CD4-positive, alpha-beta T cell treated with Interleukin-4 for 1 hour (primary cell): ENCODE measurements at regions not wholly inside any gene's neighbourhood (a gene's known extent, or its start where the extent isn't known, plus 50 kb on each side); places are given as distances from the start of the nearest gene placed in this dataset.
"Not testable (repeated sequence)": the region's sequence is repeated elsewhere in the genome, so short reads cannot be mapped to it uniquely, and the experiment has no call there.

Experiments
- DNase-seq, 2 donors: peaks; one replicate each; pipeline ENCODE4 v3.0.0-alpha.2; 2020 to 2022

DNA sequence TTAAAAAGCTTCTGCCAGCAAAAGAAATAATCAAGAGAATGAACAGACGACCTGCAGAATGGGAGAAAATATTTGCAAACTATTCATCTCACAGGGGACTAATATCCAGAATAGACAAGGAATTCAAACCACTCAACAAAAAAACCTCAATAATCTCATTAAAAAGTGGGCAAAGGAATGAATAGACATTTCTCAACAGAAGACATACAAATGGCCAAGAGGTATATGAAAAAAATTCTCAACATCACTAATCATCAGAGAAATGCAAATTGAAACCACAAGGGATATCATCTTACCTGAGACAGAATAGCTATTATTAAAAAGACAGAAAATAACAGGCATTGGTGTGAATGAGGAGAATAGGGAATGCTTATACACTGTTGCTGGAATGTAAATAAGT lies 270.0 kb downstream of the DACT1 start:
- DNase-seq: no peak

DNA sequence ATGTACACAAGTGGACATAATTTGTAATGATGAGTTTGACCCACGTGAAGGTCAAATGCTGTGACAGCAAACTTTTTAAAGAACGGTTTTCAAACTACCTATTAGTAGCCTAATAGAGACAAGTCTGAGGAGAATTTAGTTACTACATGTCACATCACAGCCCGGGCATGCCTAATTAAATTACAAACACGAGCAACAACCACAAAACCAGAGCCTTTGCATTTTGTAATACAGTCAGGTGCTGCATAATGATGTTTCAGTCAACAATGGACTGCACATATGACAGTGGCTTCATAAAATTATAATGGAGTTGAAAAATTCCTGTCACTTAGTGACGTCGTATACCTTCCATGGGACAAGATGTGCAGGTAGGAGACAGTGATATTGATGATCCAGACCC lies 274.5 kb downstream of the DACT1 start:
- DNase-seq: no peak

DNA sequence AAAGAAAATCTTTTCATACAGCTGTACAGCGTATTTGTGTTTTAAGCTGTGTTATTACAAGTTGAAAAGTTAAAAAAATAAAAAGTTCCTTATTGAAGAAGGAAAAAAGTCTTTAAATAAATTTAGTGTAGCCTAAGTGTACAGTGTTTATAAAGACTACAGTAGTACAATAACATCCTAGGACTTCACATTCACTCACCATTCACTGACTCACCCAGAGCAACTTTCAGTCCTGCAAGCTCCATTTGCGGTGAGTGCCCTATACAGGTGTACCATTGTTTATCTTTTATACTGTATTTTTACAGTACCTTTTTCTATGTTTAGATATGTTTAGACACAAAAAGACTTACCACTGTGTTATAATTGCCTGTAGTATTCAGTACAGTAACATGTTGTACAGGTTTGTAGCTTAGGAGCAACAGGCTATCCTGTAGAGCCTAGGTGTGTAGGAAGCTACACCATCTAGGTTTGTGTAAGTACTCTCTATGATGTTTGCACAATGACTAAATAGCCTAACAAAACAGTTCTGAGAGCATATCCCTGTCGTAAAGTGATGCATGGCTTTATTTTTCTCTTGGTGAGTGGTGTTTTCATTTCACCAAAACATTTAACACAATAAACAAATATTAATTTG lies 275.2 kb downstream of the DACT1 start:
- DNase-seq: no peak

DNA sequence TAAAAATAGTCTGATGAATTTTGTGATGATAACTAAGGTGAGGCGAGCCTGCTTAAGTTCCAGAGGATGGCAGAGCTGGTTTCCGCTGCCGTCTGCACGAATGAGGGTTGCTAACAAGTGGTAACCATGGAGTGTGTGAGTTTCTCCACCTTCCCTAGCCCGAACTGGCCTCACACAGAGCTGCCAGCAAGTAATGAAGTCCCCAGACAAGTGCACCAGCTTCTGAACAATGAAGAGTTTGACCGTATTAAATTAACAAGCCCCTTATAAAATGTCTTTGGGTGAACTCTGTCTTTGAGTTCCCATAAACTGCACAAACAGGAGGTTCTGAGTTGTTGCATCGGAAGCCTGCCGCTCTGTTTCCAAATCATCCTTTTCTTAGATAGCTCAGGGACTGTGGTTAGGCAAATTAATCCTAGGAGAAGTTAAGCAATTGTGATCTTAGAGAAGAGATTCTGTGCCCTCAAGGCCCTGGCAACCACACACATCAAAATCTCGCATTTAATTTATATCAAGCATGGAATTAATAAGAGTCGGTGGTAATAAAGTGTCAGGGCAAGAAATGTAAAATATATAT lies 274.1 kb upstream of the DAAM1 start:
- DNase-seq: no peak

DNA sequence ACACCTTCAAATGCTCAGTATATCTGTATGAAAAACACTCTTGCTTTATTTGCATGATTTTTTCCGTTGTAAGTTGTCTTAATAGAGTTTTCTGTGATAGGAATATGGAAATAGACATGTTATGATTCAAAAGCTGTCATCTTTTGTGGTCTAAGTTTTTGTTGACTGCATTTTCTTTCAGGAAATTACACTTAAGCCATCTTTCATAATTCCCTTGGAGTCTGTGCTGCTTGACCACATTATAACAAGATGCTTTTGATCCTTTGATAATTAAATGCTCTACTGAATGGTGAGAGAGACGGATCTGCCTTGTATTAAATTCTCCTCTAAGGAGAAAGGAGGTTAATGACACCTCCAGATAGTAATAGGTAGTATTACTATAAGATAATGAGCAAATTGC lies 272.8 kb upstream of the DAAM1 start:
- no peak for DNase-seq

DNA sequence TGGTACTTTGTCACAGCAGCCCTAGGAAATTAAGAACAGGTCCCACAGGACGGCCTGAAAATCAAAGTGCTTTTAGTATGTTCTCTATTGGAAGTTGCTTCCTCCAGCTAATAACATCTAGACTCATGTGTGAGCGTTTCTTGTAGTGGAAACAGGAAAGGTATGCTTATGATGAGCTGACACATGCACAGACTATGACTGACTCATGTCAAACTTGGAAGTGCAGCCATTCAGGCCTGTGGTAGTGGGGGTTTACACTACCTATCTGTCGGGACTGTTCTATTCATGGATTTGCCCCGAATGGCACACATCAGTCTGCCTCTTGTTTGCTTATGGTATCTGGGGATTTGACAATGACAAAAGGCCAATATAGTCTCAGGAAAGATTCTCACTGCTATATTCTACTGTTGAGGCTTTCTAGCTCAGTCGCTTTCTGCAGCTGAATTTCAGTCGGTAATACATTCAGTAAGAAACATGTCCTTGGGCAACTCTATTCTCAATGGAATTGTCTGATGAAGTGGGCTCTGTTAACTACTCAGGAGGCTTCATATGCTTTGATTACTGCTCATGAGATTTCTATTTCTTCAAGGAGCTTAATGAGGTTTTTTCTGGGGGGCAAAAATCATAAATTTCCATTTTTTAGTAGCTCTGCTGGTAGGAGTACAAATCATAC lies 270.3 kb upstream of the DAAM1 start:
- no peak for DNase-seq

DNA sequence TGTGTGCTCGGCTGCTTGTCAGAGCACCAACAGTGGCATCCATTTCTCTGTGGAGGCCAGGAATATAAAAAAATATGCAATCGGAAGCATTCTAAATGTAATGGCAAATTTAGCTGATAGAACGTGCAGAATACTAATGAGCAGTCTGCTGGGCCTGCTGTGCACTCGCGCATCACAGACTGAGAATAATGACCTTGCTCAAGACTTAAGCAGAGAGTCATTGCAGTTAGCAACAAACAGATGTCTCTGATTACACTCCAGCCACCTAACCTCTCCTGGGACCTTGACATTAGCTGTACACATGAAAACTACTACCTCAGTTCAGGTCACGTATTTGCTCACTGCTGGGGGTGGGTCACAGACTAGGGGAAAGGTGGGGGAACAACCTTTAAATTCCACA lies 269.2 kb upstream of the DAAM1 start:
- no peak for DNase-seq

DNA sequence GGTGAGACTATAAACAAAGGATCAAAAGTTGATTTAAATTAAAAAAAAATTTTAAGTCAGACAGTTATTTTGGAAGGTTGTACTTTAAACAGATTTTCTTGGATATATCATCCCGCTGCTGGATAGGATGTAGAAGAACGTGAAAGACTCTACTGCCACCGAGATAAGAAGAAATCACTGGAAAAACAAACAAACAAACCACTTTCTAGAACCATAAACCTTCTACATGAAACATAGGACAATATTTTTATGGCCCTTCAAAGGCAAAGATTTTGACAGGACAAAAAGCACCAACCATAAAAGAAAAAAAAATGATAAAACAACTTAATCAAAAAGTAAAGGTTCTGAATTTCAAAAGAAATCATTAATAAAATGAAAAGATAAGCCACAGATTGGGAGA lies 268.2 kb upstream of the DAAM1 start:
- DNase-seq: no peak

DNA sequence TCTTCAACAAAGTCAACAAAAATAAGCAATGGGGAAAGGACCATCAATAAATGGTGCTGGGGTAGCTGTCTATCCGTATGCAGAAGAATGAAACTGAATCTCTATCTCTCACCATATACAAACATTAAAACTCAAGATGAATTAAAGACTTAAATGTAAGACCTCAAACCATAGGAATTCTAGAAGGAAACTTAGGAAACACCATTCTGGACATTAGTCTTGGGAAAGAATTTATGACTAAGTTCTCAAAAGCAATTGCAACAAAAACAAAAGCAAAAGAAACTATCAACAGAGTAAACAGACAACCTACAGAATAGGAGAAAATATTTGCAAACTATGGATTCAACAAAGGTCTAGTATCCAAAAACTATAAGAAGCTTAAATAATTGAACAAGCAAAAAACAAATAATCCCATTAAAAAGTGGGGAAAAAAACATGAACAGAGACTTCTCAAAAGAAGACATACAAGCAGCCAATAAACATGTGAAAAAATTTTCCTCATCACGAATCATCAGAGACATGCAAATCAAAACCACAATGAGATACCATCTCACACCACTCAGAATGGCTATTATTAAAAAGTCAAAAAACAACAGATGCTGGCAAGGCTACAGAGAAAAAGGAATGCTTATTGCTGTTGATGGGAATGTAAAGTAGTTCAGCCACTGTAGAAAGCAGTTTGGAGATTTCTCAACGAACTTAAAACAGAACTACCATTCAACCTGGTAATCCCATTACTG lies 266.1 kb upstream of the DAAM1 start:
- not testable (repeated sequence) for DNase-seq

DNA sequence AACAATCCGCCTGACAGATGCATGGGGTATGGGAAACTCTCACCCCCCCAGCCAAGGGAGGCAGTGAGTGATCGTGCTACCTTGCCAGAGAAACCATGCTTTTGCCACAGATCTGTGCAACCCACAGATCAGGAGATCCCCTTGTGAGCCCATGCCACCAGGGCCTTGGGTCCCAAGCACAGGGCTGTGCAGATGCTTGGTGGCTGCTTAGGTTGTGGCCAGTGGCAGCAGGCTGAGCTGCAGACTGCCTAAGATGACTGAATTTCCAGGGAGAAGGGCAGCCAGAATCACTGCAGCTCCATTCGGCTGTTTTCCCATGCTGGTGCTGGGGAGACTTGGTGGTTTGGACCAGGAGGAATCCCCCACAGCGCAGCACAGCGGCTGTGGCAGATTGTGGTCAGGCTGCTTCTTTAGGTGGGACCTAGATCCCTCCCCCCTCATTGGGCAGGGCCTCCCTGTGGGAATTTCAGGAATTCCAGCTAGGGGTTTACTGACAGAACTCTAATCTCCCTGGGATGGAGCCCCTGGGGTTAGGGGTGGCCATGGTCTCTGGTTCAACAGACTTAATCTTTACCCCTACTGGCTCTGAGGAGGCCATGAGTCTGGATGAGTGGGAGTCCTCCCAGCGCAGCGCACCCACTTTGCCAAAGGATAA lies 264.6 kb upstream of the DAAM1 start:
- no peak for DNase-seq

DNA sequence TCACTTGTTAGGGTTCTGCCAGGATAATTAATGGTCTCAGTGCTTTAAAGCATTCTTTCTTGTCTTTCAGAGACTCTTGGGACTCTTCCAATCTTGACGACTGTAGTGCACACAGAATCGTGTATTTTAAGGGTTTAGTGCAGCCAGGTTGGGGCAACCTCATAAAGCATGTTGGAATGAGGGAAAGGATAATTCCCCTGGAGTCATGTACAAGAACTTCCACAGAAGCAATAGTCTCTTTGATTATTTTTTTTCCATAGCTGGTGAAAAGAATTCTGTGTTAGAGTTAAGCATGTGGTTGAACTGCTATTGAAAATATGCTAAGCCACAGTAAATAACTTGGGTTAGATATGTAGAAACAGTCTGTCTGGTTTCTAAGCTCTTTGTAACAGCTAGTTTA lies 246.8 kb upstream of the DAAM1 start:
- no peak for DNase-seq

DNA sequence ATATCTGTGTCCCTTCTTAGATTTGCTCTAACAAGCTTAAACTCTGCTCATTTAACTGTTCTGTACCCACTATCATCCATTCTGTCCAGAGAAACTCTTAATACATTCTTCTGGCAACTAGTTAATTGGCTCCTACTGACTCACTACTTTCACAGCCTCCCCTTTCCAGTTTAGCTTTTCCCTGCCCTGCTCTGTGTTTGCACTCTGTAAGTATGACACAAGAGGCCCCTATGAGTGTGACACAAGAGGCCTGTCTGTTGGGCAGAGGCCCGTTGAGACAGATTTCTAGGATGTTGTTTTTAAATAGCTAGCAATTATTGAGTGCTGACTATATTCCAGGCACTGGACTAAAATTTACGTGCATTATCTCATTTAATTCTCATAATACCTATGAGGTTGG lies 246.0 kb upstream of the DAAM1 start:
- no peak for DNase-seq

DNA sequence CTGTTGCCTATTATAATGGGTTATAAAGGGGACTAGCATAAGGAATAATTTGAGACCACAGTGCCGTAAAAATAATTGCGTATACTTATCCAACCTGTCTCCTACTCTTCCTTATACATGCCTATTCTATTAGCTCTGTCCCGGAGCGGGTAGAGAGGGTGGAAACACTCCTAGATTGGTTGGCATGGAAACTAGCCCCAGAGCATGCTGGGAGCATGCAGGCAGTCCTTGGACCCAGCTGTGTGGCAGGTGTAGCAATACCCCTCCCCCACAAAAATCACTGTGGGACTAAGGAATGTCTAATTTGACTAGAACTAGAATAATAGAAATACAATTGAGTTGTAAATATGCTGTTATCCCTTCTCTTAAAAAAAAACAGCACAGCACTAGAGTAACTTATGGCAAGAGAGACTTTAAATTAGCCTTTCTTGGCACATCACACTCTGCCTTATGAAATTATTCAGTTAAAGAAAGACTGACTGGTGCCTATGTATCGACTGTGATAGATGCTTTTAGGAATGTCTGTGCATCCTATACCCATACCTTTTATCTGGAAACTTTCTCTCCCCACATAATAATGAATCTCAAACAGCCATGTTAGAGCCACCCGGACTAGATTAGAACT lies 244.0 kb upstream of the DAAM1 start:
- DNase-seq: no peak

DNA sequence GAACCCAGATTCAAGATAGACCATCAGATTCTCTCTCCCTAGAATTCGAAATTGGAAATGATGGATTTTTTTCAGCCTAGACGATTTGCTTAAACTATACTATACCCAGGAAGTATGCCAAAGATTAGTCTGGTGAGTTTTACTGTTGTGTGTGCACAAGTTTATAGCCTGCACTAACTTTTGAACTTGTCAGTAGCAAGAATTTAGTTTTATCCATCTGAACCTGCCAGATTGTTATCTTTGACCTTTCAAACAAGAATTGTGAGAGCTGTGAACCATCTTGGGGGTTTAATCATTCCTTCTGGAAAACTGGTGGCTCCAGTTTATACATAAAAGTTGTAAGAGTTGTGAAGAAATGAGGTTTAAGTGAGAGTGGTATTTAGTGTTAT lies 243.5 kb upstream of the DAAM1 start:
- no peak for DNase-seq

DNA sequence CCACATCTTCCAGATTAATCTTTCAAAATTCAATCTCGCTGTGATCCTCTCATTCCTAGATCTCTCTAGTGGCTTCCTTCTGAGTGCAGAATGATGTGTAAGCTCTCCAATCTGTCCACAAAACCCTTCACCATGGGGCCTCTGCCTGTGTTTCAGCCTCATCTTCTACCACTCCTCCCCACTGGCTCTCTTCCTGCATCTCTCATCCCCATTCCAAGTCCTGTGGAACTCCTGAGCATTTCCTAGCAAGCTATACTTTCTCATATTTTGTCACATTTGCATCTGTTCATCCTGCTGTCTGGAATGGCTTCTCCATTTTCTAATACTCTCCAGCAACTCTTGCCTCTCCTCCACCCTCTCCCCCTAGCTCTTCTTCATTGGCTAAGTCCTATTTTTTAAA lies 242.0 kb upstream of the DAAM1 start:
- no peak for DNase-seq

DNA sequence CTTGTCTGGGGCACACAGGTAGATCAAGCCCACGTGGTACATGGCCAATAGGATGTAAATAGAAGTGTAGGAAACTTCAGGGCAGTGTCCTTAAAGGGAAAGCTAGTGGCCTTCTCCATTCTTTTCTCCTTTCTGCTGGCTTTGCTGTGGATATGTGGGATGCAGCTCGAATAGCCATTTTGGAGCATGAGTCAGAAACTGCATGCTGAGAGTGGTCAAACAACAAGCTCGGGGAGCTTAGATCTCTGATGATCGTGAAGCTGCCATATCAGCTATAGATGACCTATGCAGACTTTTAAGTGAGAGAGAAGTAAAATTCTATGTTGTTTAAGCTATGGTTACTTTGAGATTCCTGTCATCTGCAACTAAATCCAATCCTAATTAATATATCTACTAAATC lies 241.3 kb upstream of the DAAM1 start:
- DNase-seq: no peak

DNA sequence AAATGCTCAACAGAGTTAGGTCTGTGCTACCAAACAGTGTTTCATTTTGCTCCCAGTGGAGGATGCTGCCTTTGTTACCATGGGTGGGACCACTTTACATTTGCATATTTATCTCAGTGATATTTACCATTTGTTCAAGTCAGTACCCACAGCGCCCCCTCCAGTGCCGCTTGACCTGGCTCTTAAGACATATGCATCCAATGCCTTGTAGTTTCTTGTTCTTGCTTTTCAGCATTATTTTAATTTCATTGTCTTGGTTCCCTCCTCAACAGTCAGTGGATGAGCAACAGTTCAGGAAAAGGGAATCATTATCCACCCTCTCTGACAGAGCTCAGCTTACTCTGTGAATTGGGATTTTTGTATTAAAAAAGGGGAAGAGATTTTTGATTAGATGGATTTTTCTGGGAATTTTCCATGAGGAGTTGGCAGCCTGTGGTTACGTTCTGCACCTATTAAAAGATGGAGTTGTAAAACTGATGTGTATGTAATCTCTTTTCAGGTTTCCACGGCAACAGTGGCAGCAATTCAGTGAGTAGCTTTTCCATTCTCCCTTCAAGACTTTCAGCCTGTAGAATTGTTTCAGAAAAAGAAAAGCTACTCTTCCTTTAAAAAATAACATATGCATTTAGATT lies 240.5 kb upstream of the DAAM1 start:
- no peak for DNase-seq

DNA sequence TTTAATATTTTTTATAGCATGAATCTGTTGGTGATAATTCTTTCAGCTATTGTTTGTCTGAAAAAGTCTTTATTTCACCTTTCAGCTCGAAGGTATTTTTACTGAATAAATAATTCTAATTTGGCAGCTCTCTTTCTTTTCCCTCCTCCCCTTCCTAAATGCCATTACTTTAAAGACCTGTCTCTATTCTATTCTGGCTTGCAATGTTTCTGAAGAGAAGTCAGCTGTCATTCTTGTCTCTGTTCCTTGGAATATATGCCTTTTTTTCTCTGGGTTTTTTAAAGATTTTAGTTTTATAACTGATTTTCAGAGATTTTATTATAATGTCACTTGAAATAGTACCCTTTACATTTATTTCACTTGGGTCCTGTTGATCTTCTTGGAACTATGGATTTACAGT lies 237.9 kb upstream of the DAAM1 start:
- no peak for DNase-seq

DNA sequence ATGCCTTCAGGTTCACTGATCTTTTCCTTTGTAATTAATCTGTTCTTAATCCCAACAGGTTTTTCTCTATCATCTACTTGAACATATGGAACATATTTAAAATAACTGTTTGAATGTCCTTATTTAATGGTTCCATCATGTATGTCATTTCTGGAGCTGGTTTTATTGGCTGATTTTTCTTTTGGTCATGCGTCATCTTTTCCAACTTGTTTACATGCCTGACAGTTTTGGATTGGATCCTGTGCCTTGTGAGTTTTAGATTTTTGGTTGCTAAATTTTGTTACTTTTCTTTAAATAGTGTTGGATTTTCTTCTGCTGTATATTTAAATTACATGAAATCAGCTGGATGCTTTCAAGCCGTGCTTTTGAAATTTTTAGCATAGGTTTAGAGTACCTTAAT lies 237.3 kb upstream of the DAAM1 start:
- DNase-seq: no peak

DNA sequence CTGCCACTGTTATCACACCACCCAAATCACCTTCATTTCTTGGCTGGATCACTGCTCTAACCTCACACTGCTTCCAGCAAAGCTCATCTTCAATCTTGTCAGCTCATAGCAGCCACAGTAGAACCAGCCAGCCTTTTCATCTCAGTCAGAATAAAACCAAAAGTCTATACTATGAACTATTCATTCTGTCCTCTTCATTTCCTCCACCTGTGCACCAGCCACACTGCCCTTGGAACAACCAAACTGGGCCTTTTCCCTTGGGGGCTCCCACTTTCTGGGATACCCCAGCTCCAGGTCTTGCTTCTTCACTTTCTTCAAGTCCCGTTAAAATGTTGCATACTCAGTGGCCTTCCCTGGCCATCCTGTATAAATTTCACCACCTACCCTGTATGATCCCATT lies 234.4 kb upstream of the DAAM1 start:
- no peak for DNase-seq

DNA sequence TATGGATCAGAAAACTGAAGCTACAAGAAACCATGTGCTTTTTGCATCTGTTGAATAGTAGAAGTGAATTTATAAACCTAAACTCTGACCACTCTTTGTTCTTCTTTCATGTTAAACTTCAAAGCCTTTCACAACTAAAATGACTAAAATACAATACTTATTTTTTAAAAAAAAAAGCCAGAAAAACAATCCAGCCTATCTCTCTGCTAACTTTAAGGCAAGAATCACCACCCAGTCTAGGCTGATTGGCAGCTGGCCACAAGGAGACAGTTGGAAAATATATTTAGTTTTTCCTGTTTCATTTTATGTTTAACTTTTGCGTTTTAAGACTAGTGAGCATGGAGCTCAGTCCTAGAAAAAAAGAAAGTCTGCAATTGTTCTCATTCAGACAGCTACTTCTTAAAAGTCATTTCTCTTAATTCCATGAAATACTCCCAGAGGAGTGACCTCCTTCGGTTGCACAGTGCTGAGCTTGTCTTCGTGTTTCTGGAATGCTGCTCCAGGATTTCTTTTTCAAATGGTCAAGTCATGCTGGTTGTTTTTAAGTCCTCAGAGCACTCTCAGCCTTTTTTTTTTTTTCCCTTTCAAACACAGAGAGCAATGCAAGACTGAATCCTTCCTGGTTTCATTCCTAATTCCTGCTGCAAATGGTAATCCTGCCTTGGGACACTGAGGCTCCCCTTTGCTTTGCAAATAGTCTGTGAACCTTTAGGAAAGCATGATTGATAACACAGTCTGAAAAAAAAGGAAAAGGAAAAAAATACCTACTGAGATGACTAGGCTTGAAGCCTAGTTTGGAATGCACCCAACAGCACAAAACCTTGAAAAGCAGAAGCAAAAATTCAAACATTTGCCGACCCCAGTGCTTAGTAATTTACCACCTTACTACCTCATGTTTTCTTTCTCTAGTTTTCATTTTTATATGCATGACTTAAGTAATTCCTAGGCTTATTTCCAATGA lies 233.3 kb upstream of the DAAM1 start:
- DNase-seq: no peak
